ENCODE measurements at regions not wholly inside any gene's neighbourhood (a gene's known extent, or its start where the extent isn't known, plus 50 kb on each side); places are given as distances from the start of the nearest gene placed in this dataset.

- no peak for TF ChIP-seq CTCF (conservative IDR thresholded peaks at IDR 0.05 in 1 of 2, IDR thresholded peaks at IDR 0.05 in 1 of 2; ENCODE audit: low read depth in 1 of 2, low read length in 2 of 2)
- no peak for TF ChIP-seq EZH2 (IDR thresholded peaks at IDR 0.05; ENCODE audit: low read length, missing control alignments)
Measured at GRCh38 chr2:196229013-196229412, 57.6 kb upstream of the STK17B start.
